AG04450 (cell line): ENCODE measurements at regions not wholly inside any gene's neighbourhood (a gene's known extent, or its start where the extent isn't known, plus 50 kb on each side); places are given as distances from the start of the nearest gene placed in this dataset.
A peak's percentile ranks its signal among the peaks of the same experiment; 100 is the strongest.
"Not testable (repeated sequence)": the region's sequence is repeated elsewhere in the genome, so short reads cannot be mapped to it uniquely, and the experiment has no call there.

Experiments used
- CTCF ChIA-PET: fragments of 300-600, 350-600 bp; formaldehyde crosslinking; extraction: SDS; loops from one replicate; lab custom pipeline; 2022; ENCODE audit warnings: antibody characterized with exemption, inconsistent platforms; lab: Charles Lee
- POLR2A ChIA-PET: fragments of 350-600 bp; formaldehyde crosslinking; extraction: SDS; loops from one replicate; lab custom pipeline; 2021; ENCODE audit warnings: antibody characterized with exemption, inconsistent platforms; lab: Yijun Ruan, JAX
- DNase-seq: peaks from one replicate; pipeline ENCODE4 v3.0.0-alpha.2; 2011; ENCODE audit warnings: low read depth, low spot score
- H3K27ac ChIP-seq: one replicate; pipeline ENCODE4 v1.5.1; 2012; ENCODE audit warnings: low read depth, low read length, control low read depth
- H3K27me3 ChIP-seq: one replicate; pipeline ENCODE4 v1.6.0; 2012; ENCODE audit warnings: low read length; ENCODE audit not compliant: control insufficient read depth, insufficient read depth
- H3K4me3 ChIP-seq: 2 replicates; pipeline ENCODE4 v1.5.1; 2011; ENCODE audit warnings: mild to moderate bottlenecking, low read depth, low read length, control low read depth
- H3K9me3 ChIP-seq: 2 replicates; pipeline ENCODE4 v1.5.1; 2012; ENCODE audit warnings: low read length; ENCODE audit not compliant: control insufficient read depth, insufficient read depth
- TF ChIP-seq, protein P1 (sequence below): IDR thresholded peaks from 2 replicates; pipeline ENCODE4 v1.5.1; 2011; ENCODE audit warnings: low read depth, low read length, control low read depth, inconsistent platforms

DNA sequence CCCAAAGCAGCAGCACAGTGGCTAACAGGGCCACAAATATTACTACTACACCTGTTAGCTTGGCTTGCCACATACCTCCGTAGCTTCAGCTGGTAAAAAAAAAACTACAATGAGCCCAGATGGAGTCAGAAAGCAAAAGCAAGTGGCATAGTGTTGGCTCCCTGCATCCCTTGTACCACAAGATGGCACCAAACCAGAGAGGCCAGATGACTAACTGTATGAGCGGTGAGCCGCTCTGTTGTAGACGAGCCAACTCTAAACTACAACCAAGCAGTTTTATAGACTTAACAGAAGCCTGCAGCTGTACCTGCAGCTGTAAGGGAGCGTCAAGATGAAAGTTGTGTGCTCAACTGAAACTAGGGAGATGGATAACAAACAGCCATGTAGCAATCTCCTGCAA, 84.5 kb upstream of the MCHR2 start:
- no peak for DNase-seq
- ChIA-PET POLR2A (no interaction called here), CTCF (interaction anchor here (0.6 to 2.1 kb wide), 10 partner anchors 9 to 396 kb away, joined by 3 to 9 read pairs (median 5); no protein-coding TSS in a partner anchor)
- Histone ChIP-seq H3K27me3 (no peaks in the 10 kb centered on the region), H3K9me3 (no peaks in the 10 kb centered on the region), H3K4me3 (no peak overlapping the region), H3K27ac (no peak overlapping the region)
- TF ChIP-seq, protein P1, sequence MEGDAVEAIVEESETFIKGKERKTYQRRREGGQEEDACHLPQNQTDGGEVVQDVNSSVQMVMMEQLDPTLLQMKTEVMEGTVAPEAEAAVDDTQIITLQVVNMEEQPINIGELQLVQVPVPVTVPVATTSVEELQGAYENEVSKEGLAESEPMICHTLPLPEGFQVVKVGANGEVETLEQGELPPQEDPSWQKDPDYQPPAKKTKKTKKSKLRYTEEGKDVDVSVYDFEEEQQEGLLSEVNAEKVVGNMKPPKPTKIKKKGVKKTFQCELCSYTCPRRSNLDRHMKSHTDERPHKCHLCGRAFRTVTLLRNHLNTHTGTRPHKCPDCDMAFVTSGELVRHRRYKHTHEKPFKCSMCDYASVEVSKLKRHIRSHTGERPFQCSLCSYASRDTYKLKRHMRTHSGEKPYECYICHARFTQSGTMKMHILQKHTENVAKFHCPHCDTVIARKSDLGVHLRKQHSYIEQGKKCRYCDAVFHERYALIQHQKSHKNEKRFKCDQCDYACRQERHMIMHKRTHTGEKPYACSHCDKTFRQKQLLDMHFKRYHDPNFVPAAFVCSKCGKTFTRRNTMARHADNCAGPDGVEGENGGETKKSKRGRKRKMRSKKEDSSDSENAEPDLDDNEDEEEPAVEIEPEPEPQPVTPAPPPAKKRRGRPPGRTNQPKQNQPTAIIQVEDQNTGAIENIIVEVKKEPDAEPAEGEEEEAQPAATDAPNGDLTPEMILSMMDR = peak; percentile 47

DNA sequence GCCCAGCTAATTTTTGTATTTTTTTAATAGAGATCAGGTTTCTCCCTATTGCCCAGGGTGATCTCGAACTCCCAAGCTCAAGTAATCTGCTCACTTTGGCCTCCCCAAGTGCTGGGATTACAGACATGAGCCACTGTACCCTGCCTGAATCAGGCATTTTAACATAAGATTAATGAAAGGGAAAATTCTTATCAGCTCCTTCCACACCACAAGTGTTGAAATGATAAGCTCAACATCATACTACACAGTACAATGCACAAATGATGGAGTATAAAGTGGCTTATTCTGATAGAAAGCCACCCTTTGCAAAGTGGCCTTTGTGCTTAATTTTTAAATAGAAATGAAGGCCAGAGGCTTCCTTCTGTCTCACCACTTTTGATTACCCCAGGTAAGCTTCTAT, 71.3 kb upstream of the MCHR2 start:
- TF ChIP-seq, protein P1 = no peak
- Histone ChIP-seq H3K27me3 (no peaks in the 10 kb centered on the region), H3K9me3 (no peaks in the 10 kb centered on the region), H3K27ac (no peak overlapping the region), H3K4me3 (no peak overlapping the region)
- ChIA-PET CTCF (interaction anchor here (1.0 kb wide), 1 partner anchor 198 kb away, joined by 3 read pairs; no protein-coding TSS in a partner anchor), POLR2A (no interaction called here)
- DNase-seq = no peak

DNA sequence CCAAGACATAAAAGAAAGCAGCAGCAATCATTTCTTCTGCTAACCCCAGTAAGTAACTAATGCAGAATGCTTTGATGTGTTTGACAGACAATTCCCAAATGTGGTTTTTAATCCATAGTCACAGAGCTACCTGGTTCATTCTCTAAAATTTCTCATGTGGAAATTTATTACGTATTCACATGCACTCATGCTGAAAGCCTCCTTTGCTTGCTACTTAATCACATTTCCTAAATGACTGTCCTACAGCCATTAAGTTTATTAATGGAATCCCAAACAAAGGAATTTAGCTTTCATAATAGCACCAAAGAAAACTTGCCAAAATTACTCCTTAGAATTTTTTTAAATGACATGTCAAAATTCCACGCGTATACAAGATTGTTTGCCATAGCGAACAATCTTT, 68.6 kb upstream of the MCHR2 start:
- Histone ChIP-seq H3K27ac (no peak overlapping the region), H3K9me3 (no peaks in the 10 kb centered on the region), H3K4me3 (no peak overlapping the region), H3K27me3 (no peaks in the 10 kb centered on the region)
- POLR2A ChIA-PET = no interaction called here
- TF ChIP-seq, protein P1 = no peak
- DNase-seq = no peak
- CTCF ChIA-PET = interaction anchor here (0.7 kb wide), 1 partner anchor 195 kb away, joined by 3 read pairs; no protein-coding TSS in a partner anchor

DNA sequence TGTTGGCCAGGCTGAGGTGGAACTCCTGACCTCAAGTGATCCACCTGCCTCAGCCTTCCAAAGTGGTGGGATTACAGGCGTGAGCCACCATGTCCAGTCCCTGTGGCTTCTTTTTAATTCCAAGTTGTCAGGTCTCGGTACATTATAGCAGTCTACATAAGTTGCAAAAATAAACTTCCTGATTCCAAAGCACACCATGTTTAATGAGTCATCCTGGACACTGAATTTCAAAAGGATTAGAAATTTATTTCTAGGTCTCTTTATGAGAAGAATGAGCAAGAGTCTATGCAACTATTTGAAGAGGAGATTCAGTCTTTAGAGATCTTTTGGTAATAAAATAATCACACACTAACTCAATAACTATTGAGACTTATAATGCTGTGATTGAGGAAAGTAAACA, 63.9 kb upstream of the MCHR2 start:
- H3K9me3 ChIP-seq = no peaks in the 10 kb centered on the region
- TF ChIP-seq, protein P1 = no peak
- ChIA-PET POLR2A (no interaction called here), CTCF (no interaction called here)
- no peaks in the 10 kb centered on the region for H3K27me3 ChIP-seq
- no peak for DNase-seq
- H3K27ac ChIP-seq = no peak overlapping the region
- no peak overlapping the region for H3K4me3 ChIP-seq

DNA sequence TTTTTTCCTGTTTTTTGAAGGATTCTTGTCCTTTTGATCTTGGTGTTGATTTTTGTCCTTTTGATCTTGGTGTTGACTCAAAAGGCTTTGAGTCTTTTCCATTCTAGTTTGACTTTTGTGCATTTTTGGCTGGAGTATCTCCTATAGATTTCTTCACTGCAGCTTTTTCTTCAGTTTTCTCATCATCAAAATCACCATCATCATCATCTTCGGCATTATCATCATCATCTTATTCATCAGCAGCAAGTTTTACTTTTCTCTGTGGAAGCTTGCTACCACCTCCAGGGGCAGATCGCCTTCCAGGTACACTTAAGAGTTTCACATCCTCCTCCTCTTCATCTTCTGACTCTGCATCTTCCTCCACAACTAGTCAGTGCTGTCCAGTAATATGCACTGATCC, 56.5 kb upstream of the MCHR2 start:
- no peak overlapping the region for H3K27ac ChIP-seq
- POLR2A ChIA-PET = no interaction called here
- H3K27me3 ChIP-seq = no peaks in the 10 kb centered on the region
- TF ChIP-seq, protein P1 = no peak
- no peaks in the 10 kb centered on the region for H3K9me3 ChIP-seq
- DNase-seq = no peak
- CTCF ChIA-PET = no interaction called here
- H3K4me3 ChIP-seq = no peak overlapping the region

DNA sequence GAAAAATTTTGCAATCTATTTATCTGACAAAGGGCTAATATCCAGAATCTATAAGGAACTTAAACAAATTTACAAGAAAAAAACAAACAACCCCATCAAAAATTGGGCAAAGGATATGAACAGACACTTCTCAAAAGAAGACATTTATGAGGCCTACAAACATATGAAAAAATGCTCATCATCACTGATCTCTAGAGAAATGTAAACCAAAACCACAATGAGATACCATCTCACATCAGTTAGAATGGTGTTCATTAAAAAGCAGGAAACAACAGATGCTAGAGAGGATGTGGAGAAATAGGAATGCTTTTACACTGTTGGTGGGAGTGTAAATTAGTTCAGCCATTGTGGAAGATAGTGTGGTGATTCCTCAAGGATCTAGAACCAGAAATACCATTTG, 49.9 kb upstream of the MCHR2 start:
- DNase-seq, H3K4me3 ChIP-seq, H3K27ac ChIP-seq, H3K27me3 ChIP-seq, H3K9me3 ChIP-seq, POLR2A ChIA-PET, CTCF ChIA-PET: not testable (repeated sequence)
